ENCODE measurements at regions not wholly inside any gene's neighbourhood (a gene's known extent, or its start where the extent isn't known, plus 50 kb on each side); places are given as distances from the start of the nearest gene placed in this dataset.

DNA sequence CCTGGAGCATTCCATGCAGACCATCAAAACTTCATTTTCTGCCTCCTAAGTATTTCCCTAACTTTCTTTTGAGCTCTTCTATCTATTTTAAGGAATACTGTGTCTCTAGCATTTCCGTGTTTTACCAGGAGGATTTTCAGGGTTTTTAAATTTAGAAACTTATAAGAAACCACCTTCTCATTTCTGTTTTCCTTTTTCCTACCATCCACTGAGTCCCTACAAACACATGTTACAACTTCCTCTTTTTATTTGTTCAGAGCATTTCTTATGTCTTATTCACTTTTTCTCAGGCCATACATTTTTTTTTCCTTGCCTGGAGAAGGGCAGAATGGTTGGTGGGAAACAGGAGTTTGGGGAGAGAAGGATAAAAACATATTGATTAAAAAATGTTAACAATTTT, 130.0 kb upstream of the BMP5 start:
- no peak for DNase-seq

DNA sequence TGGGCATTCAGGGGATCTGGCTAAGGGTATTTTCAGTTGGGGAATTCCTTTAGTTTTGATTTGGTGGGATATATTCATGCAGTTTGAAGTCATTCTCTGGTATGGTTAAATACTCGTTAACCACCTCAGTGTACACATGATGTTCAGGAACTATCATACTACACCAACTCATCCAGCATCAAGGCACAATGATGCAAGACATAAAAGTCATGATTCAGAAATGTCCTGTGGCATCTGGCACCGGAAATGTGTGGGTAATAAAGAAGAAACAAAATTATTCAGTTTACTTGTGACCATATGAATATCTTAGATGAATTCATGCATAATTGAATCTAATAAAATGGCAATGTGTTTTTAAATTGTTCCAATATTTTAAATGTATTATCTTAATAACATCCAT, 129.0 kb upstream of the BMP5 start:
- DNase-seq: no peak

DNA sequence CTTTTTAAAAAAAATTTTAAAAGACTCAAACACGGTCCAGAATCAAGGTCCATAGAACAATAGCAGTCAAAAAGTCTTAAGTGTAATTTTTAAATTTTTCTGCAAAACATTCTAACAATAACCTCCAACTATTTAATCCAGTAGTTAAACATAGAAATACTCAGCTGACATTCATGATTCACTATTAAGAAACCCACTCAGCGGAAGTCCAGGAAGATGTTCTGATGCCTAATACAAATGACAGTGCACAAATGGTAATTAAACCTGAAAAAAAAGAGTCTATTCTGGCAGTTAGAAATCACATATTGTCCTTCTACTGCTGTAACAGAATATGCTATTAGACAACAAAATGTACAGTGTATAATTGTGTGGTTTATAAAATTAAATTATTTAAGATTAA, 128.2 kb upstream of the BMP5 start:
- DNase-seq: no peak

DNA sequence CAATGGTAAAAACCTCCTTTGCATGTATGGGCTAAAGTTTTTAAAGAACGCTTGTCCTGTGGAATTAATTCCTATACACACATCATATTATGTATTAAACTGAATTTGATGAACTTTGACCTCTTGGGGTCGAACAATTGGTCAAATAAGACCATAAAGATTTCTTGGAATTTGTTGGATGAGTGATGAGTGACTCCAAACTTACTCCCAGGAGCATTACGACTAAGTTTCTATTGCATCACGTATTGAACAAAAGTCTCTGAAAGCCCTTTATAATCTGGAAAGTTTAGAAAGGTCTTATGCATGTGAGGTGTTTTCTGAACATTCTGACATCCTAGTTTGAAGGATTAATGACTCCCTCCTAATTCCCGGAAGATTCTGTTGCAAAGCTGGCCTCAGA, 126.9 kb upstream of the BMP5 start:
- no peak for DNase-seq

DNA sequence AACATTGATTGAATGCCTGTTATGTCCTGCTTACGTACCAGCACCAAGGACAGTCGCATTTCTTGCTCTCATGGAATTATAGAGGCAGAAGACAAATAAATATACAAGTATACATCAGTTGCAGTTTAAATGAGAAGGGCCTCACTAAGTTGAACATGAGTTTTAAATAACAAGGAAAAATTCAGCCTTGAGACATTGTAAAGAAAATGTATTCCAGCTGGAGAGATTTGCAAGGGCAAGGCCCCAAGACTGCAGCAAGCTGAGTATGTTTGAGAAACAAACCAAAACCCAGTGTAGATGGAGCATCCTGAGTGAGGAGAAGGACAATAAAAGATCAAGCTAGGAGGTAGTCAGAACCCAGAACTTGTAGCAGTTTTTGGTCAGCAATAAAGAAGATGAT, 123.2 kb upstream of the BMP5 start:
- DNase-seq: no peak

DNA sequence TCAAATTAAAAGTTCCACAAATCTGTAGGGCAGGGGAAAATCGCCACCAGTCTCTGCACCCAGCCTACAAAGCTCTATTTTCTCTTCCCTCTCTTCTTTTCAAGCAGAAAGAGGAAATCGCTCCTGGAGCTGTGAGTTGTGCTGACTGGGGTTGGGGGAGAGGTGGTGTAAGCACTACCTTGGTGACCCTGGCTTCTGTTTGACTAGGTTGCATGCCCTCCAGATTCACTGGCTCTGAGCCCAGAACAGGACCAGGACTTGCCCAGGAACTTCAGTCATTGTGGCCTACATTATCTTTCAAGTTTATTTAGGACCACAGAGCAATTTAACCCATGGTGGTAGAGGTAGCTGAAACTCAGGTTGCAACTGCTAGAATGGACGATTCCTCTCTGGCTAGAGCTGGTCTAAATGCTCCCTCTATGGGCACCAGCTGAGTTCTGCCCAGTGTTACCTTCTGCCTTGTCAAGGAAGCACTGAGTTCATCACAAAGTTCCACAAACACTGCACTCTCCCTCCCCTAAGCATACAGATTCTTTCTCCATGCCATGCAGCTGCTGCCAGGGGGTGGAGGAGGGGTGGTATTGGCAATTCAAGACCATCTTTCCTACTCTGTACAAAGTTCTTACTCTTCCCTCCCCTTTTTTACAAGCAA, 122.0 kb upstream of the BMP5 start:
- no peak for DNase-seq

DNA sequence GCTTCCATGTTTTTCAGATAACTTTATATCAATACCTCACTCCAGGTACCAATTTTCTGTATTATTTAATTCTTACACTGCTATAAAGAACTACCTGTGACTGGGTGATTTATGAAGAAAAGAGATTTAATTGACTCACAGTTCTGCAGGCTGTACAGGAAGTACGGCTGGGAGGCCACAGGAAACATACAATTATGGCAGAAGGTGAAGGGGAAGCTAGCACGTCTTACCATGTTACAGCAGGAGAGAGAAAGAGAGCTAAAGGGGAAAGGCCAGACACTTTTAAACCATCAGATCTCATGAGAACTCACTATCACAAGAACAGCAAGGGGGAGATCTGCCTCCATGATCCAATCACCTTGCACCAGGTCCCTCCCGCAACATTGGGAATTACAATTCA, 119.1 kb upstream of the BMP5 start:
- no peak for DNase-seq

DNA sequence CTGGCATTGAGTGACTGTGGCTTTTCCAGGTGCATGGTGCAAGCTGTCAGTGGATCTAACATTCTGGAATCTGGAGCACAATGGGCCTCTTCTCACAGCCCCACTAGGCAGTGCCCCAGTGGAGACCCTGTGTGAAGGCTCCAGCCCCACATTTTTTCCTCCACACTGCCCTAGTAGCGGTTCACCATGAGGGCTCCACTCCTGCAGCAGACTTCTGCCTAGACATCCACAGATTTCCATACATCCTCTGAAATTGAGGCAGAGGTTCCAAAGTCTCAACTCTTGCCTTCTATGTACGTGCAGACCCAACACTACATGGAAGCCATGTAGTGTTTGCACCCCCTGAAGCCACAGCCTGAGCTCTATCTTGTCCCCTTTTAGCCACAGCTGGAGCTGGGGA, 118.0 kb upstream of the BMP5 start:
- no peak for DNase-seq

DNA sequence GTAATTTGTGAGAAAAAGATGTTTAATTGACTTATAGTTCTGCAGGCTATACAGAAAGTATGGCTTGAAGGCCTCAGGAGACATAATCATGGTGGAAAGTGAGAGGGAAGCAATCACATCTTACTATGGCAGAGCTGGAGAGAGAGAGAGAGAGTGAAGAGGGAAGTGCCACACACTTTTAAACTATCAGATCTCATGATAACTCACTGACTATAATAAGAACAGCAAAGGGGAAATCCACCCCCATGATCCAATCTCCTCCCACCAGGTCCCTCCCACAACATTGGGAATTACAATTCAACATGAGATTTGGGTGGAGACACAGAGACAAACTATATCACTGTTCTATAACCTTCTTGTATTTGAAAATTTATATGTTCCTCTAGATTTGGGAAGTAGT, 117.2 kb upstream of the BMP5 start:
- DNase-seq: no peak

DNA sequence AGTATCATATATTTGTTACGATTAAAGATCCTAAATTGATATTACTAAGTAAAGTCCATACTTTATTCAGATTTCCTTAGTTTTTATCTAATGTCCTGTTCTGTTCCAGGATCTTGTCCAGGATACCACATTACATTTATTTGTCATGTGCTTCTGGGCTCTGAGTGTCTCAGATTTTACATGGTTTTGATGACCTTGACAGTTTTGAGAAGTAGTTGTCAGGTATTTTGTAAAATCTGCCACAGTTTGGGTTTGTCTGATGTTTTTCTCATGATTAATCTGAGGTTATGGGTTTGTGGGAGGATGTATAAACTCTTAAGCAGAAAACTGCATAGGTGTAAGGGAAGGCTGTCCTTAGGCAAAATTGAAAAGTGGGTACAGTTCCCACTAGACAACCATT, 109.9 kb upstream of the BMP5 start:
- DNase-seq: no peak

DNA sequence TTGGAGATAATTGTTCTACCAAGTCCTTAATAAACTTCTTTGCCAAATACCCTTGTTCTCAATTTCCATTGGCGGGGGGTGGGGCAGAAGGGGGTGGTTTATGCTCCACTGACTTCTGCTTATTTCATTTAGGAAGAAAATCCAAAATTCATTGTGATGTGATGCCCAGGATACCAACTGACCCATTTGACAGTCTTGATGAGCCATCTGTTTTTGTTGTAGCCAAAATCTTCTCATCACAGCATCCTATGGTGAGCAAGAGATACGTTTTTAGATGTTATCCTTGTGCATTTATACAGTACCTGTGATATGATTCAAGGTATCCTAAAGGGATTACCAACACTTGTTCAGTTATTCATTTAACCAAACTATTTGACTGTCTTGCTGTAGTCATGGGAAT, 108.5 kb upstream of the BMP5 start:
- no peak for DNase-seq

DNA sequence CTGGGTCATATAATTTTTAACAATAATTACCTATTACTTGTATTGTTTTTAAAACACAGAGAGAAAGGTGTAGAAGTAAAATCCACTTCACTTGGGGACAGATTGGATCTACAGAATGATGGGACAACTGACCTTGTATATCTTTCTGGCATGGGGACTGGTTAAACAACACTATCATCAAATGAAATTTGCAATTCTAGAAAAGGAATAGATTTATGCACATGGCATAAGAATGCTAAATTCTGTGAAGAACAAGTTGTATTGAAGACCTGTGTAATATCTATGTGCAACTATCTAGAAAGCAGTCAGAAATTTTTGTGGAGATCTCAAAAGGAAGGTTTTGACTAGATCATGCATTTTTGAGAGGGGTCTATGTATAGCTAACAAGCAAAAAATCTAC, 106.3 kb upstream of the BMP5 start:
- DNase-seq: no peak

DNA sequence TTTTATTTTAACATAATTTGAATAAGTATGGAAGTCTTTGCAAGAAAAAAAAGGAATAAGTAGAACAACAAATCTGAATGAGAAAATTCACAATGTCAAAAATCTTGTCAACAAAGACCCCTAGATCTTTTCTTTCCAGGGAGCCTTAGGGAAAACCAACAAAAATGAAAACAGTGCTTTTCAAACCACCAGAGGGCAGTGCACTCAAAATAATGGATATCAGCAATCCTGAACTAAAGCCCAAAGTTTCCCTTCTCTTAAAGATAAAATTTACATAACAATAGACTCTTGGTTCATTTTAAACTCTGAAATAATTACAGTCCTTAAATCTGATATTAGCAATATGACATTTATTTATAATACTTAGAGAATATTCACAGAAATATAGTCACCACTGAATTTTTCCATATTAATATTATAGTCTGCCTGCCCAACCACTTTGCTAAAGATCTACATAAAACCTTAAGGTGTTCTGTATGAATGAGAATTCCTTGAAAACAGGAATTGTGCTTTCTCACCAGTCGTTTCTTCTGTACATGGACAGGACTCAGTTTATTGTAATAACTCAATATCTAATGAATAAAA, 105.3 kb upstream of the BMP5 start:
- DNase-seq: no peak

DNA sequence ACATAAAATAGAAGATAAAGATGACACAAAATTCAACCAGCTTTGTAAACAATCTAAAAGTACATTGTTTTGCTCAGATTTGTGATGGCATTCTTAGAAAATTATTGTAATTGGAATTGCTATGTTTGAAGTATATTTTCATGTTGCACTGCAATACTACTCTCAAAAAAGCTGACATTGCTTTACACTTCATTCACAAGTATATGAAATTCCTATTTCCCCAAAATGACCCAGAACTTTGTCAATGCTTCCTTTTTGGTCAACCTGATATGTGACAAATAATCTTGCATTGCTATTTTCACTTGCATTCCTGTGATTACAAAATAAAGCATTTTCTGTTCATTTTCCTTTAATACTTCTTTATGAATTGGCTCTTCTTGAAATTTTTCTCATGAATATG, 104.1 kb upstream of the BMP5 start:
- DNase-seq: no peak

DNA sequence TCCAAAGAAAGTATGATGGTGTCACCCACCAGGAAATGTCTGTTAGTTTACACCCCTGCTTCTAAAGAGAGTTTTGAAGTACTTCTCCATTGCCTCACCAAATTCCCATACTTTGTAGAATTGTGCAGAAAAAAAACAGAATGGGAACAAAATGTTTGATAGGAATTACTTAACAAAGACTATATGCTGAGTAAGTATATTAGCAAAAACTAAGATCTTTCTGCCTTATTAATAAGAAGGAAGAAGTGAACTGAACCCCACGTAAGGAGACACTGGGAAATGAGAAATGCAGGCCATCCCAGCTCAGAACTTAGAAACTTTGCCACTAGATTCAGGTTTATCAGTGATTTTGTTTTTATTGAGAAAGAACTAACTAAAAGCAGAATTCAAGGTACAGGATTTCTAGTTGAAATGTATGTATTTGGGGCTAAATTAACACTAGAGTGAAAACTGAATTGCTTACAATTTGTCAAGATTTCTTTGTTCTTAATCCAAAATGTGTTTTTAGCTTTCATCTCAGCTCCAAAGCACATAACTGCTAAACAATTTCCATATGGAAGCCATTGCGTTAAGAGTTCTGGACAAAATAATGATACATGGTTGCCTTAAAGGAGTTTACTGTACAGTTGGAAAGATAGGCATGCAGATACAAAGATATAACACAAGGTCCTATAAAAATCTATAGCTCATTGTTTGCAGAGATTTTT, 102.7 kb upstream of the BMP5 start:
- no peak for DNase-seq

DNA sequence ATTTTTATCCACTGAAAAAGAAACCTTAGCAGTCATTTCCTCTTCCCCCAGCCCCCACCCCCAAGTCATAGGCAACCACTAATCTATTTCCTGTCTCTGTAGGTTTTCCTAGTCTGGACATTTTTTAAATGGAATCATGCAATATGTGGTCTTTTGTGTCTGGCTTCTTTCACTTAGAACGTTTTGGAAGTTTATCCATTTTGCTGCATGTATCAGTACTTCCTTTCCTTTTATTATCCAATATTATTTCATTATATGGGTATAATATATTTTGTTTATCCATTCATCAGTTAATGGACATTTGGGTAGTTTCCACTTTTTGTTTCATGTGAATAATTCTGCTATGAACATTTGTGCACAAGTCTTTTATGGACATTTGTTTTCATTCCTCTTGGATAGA, 99.3 kb upstream of the BMP5 start:
- DNase-seq: no peak

DNA sequence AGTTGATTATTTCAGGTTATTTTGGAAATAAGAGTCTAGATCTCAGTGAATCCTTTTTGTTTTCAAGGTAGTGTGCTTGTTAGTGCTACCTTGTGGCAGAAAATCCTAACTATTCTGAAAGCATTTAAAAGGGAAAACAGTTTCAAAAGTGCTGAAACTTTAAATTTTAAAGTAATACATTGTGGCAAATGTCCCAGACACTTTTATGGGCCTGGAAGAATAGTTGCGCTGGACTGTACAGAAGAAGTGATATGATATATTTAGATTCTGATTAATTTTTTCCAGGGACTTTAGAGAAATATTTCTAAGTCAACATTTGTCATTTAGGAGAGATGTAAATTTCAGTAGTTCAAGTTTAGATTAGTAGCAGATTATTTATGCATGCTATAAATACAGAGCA, 96.7 kb upstream of the BMP5 start:
- no peak for DNase-seq

DNA sequence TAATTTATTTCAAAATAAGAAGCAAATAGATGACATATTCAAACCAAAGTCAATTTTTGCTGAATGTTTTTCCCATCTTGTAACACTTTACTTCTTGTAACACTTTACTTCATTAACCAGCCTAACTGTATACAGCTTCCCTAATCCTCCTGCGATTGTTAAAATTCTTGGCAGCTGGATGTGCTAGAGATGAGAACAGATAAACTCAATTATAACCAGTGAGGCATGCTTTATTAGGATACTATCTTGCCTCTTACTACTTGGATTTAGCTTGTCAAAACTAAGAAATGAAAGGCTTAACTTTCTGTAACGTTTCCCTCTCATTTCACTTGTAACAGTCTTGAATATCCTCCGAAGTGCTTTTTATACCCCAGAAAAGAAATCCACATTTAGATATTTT, 94.1 kb upstream of the BMP5 start:
- no peak for DNase-seq

DNA sequence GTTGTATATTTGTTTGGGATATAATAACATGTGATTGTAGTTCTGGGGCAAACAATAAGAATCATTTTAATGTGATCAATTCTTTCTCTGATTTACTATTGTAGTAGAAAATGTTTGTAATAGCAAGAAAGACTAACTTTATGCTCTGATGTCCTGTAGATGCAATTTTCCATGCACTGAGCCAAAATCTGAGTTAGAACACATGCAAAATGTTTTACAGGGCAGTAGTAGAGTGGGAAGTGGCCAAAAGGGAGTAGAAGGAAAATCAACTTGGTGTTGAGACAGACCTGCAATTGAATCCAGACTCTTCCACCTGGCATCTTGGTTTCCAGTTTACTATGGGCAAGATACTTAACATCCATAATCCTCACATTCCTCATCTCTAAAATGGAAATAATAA, 93.5 kb upstream of the BMP5 start:
- DNase-seq: no peak

DNA sequence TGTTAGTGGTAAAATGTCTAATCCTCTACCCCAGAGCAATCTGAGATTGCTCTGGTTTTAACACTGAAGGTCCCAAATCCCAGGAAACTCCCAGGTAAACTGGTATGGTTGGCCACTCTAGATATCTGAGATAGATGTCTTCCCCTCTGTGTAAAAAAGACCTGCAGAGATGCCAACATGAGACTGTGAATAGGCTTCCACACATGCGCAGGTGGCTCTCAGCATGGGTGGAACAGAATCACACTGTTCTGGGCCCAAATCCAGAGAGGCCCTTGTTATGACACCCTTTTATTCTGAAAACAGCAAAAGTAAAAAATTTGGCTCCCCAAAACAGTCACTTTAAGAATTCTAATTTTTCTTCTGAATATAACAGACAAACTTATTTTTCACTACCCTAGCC, 88.7 kb upstream of the BMP5 start:
- no peak for DNase-seq

DNA sequence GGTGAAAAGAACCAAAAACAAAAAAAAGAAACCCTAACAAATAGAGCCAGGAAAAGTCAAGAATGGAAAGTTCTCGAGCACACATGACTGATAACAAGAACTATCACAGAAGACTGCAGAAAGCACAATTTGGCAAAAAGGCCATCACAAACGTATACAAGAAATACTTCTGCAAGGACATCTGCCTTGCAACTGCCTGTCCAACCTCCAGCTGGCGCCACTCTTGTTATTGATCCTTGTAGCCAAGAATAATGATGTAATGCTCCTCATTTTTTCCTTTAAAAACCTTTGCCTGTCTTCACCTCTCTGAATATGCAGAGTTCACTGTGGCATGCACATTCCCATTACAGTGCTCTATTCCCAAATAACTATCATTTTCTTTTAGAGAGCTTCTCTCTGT, 87.9 kb upstream of the BMP5 start:
- DNase-seq: no peak

DNA sequence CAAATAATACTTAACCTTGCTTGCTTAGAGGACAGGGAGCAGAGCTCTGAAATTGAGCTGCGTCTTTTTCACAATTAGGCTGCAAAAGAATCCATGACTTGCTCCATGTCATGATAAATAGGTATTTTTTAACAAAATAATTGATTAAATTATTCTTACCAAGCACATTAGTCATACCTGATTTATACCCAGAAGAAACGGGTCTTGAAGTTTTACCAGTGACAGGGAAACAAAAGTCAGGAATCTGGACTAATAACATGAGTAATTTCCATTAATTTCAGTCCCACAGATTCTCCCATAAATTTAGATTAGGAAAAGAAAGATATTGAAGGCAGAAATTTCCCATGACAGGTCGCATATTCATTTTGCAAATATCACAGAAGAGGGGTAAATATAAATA, 85.0 kb upstream of the BMP5 start:
- DNase-seq: no peak

DNA sequence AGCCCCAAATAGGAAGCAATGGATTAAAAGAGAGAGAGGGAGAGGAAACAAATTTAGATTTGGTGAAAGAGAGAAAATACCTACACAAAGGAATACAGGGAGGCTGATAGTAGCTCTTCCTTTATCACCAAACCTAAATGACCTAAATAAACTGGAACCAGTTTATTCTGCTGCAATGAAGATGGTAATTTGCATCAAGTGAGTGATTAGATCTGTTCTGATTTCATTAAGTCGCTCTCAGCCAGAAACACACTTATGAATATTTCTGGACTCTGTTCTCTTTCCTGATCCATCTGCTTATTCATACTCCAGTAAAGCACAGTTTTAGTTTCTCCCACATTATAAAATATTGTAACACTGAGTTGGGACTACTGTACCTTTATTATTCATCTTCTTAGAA, 83.4 kb upstream of the BMP5 start:
- DNase-seq: no peak

DNA sequence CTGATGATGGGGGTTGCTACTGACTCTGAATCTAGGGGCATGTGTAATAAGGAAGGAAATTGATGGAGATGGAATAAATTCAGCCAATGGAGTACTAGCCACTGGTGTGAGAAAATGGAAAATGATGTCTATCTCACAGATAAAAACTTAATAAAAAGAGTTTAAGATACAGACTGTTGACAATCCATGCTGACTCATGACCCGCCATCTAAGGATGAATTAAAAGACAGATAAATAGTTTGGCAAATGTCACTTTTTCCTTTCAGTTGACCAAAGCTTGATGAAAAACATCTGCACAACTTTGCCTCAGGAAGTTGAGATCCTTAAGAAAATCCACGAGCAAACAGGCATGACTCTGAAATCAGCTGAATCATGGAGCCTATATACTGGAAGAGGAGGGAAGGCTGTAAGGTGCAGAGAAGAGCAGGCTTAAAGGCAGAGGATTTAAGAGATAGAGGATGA, 82.6 kb upstream of the BMP5 start:
- no peak for DNase-seq

DNA sequence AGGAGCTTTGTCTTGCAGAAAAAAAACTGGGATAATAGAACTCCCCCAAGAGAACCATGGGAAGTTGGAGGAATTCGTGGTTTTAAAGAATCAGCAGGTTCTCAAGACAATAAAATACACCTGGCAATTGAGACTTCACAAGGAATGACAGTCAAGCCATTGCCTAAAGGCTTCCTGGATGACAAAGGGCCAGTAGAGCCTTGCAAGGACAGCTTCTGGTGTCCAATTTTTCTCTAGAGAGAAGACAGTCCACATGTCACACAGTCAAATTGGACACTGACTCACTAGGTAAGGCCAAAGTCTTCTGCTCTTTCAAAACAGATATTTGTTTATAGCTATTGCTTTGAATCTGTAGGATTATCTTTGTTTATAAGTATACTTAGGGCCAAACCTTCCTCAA, 80.3 kb upstream of the BMP5 start:
- no peak for DNase-seq
